ENCODE measurements at regions not wholly inside any gene's neighbourhood (a gene's known extent, or its start where the extent isn't known, plus 50 kb on each side); places are given as distances from the start of the nearest gene placed in this dataset.

GRCh38 chr1:224492015-224492414, 57.4 kb upstream of the WDR26 start:
- Histone ChIP-seq H3K4me1 (ENCODE audit: control insufficient read depth in 1 of 2, insufficient read depth in 2 of 2, low read length in 2 of 2) (peaks cover 0 to 8% of the 10 kb centered on the region in 2 experiments; a peak in 2 of 4 replicates), H3K9me3 (ENCODE audit: control insufficient read depth in 1 of 2, insufficient read depth in 1 of 2, low read depth in 1 of 2, low read length in 2 of 2) (no peaks in the 10 kb centered on the region), H3K9me2 (ENCODE audit: insufficient read depth) (no peaks in the 10 kb centered on the region), H3K9ac (ENCODE audit: low read length) (no peak overlapping the region), H3K79me2 (ENCODE audit: insufficient read depth, low read length) (no peaks in the 10 kb centered on the region), H3K36me3 (ENCODE audit: control insufficient read depth in 1 of 2, insufficient read depth in 2 of 2, low read length in 2 of 2) (no peaks in the 10 kb centered on the region), H3K4me2 (ENCODE audit: low read length) (no peak overlapping the region), H3K27ac (ENCODE audit: low read depth, low read length) (no peak overlapping the region), H3K4me3 (replicated peaks in 1 of 2; ENCODE audit: low read depth in 1 of 2, low read length in 2 of 2) (no peak overlapping the region), H4K20me1 (ENCODE audit: insufficient read depth) (no peaks in the 10 kb centered on the region), H2AFZ (ENCODE audit: low read depth, low read length, poor library complexity, severe bottlenecking) (no peak overlapping the region), H3K27me3 (ENCODE audit: insufficient read depth, low read length) (no peaks in the 10 kb centered on the region)
- ChIA-PET CTCF (no interaction called here), POLR2A (no interaction called here), RAD21 (ENCODE audit: low non-redundant PET in 1 of 2, low total read pairs in 2 of 2, uncharacterized antibody in 2 of 2, unreplicated experiment in 2 of 2) (no interaction called here)
- TF ChIP-seq JUND (IDR thresholded peaks at IDR 0.05) (no peak), FOSL1 (IDR thresholded peaks at IDR 0.05; ENCODE audit: low read depth) (no peak), MAX (IDR thresholded peaks at IDR 0.05) (no peak), EZH2 (IDR thresholded peaks at IDR 0.05) (no peak), ZNF274 (IDR thresholded peaks at IDR 0.05; ENCODE audit: low read depth, low read length) (no peak), CBX3 (IDR thresholded peaks at IDR 0.05; ENCODE audit: low read depth) (no peak), EZH2phosphoT487 (IDR thresholded peaks at IDR 0.05; ENCODE audit: borderline replicate concordance) (no peak)
- no TSS peak for BruUV-seq (replicated peaks)
- ATAC-seq, result no peak
- DNase-seq (ENCODE audit: low read depth, low spot score), result no peak
- intact Hi-C loops (cut with micrococcal nuclease), result no loop called here

- no peak overlapping the region for H3K9ac ChIP-seq (ENCODE audit: low read length)
These were observed 58.0 kb upstream of the WDR26 start for GRCh38 chr1:224492632-224493031.

More at GRCh38 chr1:224492632-224493031, 58.0 kb upstream of the WDR26 start:
- no TSS peak for BruUV-seq (replicated peaks)
- POLR2A ChIA-PET, result no interaction called here
- Histone ChIP-seq H3K4me1 (ENCODE audit: control insufficient read depth in 1 of 2, insufficient read depth in 2 of 2, low read length in 2 of 2) (peaks cover 0 to 11% of the 10 kb centered on the region in 2 experiments; a peak in 2 of 4 replicates), H3K27ac (ENCODE audit: low read depth, low read length) (no peak overlapping the region), H2AFZ (ENCODE audit: low read depth, low read length, poor library complexity, severe bottlenecking) (no peak overlapping the region), H3K27me3 (ENCODE audit: insufficient read depth, low read length) (no peaks in the 10 kb centered on the region), H3K4me2 (ENCODE audit: low read length) (no peak overlapping the region), H3K9me3 (ENCODE audit: control insufficient read depth in 1 of 2, insufficient read depth in 1 of 2, low read depth in 1 of 2, low read length in 2 of 2) (no peaks in the 10 kb centered on the region), H3K79me2 (ENCODE audit: insufficient read depth, low read length) (no peaks in the 10 kb centered on the region), H3K36me3 (ENCODE audit: control insufficient read depth in 1 of 2, insufficient read depth in 2 of 2, low read length in 2 of 2) (no peaks in the 10 kb centered on the region), H4K20me1 (ENCODE audit: insufficient read depth) (no peaks in the 10 kb centered on the region), H3K9me2 (ENCODE audit: insufficient read depth) (no peaks in the 10 kb centered on the region), H3K4me3 (replicated peaks in 1 of 2; ENCODE audit: low read depth in 1 of 2, low read length in 2 of 2) (no peak overlapping the region)
- DNase-seq (ENCODE audit: low read depth, low spot score), result no peak
- TF ChIP-seq FOSL1 (IDR thresholded peaks at IDR 0.05; ENCODE audit: low read depth), result no peak
- no peak for TF ChIP-seq YY1 (IDR thresholded peaks at IDR 0.05; ENCODE audit: extremely low read depth, insufficient replicate concordance, low read depth, low read length)
- no peak for TF ChIP-seq SP1 (IDR thresholded peaks at IDR 0.05; ENCODE audit: low read depth)
- TF ChIP-seq RAD21 (IDR thresholded peaks at IDR 0.05; ENCODE audit: low read depth), result no peak
- TF ChIP-seq POLR2AphosphoS5 (IDR thresholded peaks at IDR 0.05; ENCODE audit: low read depth, low read length), result no peak
- TF ChIP-seq CTCF (IDR thresholded peaks at IDR 0.05 in 2 of 3, conservative IDR thresholded peaks at IDR 0.05 in 1 of 3; ENCODE audit: borderline replicate concordance in 1 of 3, insufficient read depth in 1 of 3, low read depth in 2 of 3, low read length in 2 of 3), result no peak
- no peak for TF ChIP-seq ZBTB33 (IDR thresholded peaks at IDR 0.05; ENCODE audit: extremely low read depth, insufficient replicate concordance, low read length)
- no peak for TF ChIP-seq SRF (IDR thresholded peaks at IDR 0.05; ENCODE audit: low read depth)
- no peak for TF ChIP-seq MAX (IDR thresholded peaks at IDR 0.05)
- no peak for TF ChIP-seq CBX3 (IDR thresholded peaks at IDR 0.05; ENCODE audit: low read depth)
- TF ChIP-seq SIN3A (IDR thresholded peaks at IDR 0.05; ENCODE audit: low read depth), result no peak
- no peak for TF ChIP-seq CEBPB (IDR thresholded peaks at IDR 0.05; ENCODE audit: low read depth)
- intact Hi-C loops (cut with micrococcal nuclease), result no loop called here
- no peak for ATAC-seq
- RAD21 ChIA-PET (ENCODE audit: low non-redundant PET in 1 of 2, low total read pairs in 2 of 2, uncharacterized antibody in 2 of 2, unreplicated experiment in 2 of 2), result no interaction called here
- CTCF ChIA-PET, result no interaction called here
